GM12875 (cell line): ENCODE measurements at regions not wholly inside any gene's neighbourhood (a gene's known extent, or its start where the extent isn't known, plus 50 kb on each side); places are given as distances from the start of the nearest gene placed in this dataset.

Experiments used
- H3K4me3 ChIP-seq: one replicate; pipeline ENCODE4 v1.5.1; 2011; ENCODE audit warnings: low read depth, low read length, control low read depth
- CTCF ChIP-seq: IDR thresholded peaks from 2 replicates; pipeline ENCODE4 v1.5.1; 2011; ENCODE audit warnings: low read depth, mild to moderate bottlenecking, control low read depth, inconsistent platforms, low read length, moderate library complexity, borderline replicate concordance; ENCODE audit not compliant: insufficient read depth

GRCh38 chr13:40204246-40204645 lies 462.2 kb downstream of the FOXO1 start:
- H3K4me3 ChIP-seq: no peak overlapping the region
- no peak for TF ChIP-seq CTCF

GRCh38 chr13:40205771-40206240 lies 460.6 kb downstream of the FOXO1 start:
- no peak overlapping the region for H3K4me3 ChIP-seq
- TF ChIP-seq CTCF: no peak

- no peak overlapping the region for H3K4me3 ChIP-seq
- TF ChIP-seq CTCF: no peak
Observed at GRCh38 chr13:40206241-40207000, 460.0 kb downstream of the FOXO1 start.

- no peak for TF ChIP-seq CTCF
- H3K4me3 ChIP-seq: no peak overlapping the region
Observed at GRCh38 chr13:40207001-40207478, 459.4 kb downstream of the FOXO1 start.

- H3K4me3 ChIP-seq: no peak overlapping the region
- TF ChIP-seq CTCF: no peak
Observed at GRCh38 chr13:40208517-40208916, 457.9 kb downstream of the FOXO1 start.

- no peak overlapping the region for H3K4me3 ChIP-seq
- TF ChIP-seq CTCF: no peak
Observed at GRCh38 chr13:40210865-40211585, 455.4 kb downstream of the FOXO1 start.
